Esophagus squamous epithelium (tissue), 5 donors: ENCODE measurements at regions not wholly inside any gene's neighbourhood (a gene's known extent, or its start where the extent isn't known, plus 50 kb on each side); places are given as distances from the start of the nearest gene placed in this dataset.

Experiments
- DNase-seq: peaks from one replicate; lab custom pipeline; 2025; lab: John Stamatoyannopoulos, UW
- H3K27ac ChIP-seq, 4 donors: fragments of 200-600 bp; sonication (generic); one replicate each; pipeline ENCODE4 v1.5.1; 2016 to 2019; ENCODE audit warnings: mild to moderate bottlenecking in 1 of 4
- H3K27me3 ChIP-seq, 4 donors: fragments of 200-600 bp; sonication (generic); 1 replicate in 3 of 4; 2 replicates in 1 of 4; pipeline versions ENCODE4 v1.5.1 to v1.6.0; 2017 to 2021; ENCODE audit warnings: antibody characterized with exemption in 1 of 4
- H3K36me3 ChIP-seq, 3 donors: fragments of 200-600 bp; sonication (generic); one replicate each; pipeline ENCODE4 v1.5.1; 2016 to 2019
- H3K4me1 ChIP-seq, 3 donors: fragments of 200-600 bp; sonication (generic); one replicate each; pipeline ENCODE4 v1.5.1; 2017 to 2019
- H3K4me3 ChIP-seq, 4 donors: fragments of 200-600 bp; sonication (generic); 1 replicate in 3 of 4; 2 replicates in 1 of 4; pipeline ENCODE4 v1.5.1; 2016 to 2019; ENCODE audit warnings: mild to moderate bottlenecking in 2 of 4, moderate library complexity in 1 of 4
- H3K9me3 ChIP-seq, 3 donors: fragments of 200-600 bp; sonication (generic); one replicate each; pipeline ENCODE4 v1.5.1; 2016 to 2019
- CTCF ChIP-seq, 6 experiments: fragments of 450-650 bp in 4 of 6; fragments of 200-600 bp in 2 of 6; sonication (generic) in 2 of 6; IDR thresholded peaks; one replicate each; pipeline ENCODE4 v1.5.1; 2016 to 2019; ENCODE audit warnings: antibody characterized with exemption in 6 of 6, mild to moderate bottlenecking in 4 of 6, moderate library complexity in 4 of 6
- POLR2A ChIP-seq, 4 donors: fragments of 450-650 bp; IDR thresholded peaks; one replicate each; pipeline ENCODE4 v1.6.1; 2017; ENCODE audit warnings: antibody characterized with exemption in 4 of 4, mild to moderate bottlenecking in 4 of 4, moderate library complexity in 3 of 4
- WGBS, 2 donors: methylation state at CpG; one replicate each; pipeline ENCODE4 v1.1.5; 2018; 5-methylcytosine and 5-hydroxymethylcytosine counted together
- intact Hi-C: fragments of 100-400 bp; cut with DNase I; formaldehyde crosslinking; loops from one replicate; pipeline ENCODE4 v1.15.0; 2022
- donor health status: DM: yes; HTN: yes; CAD: no.

- Histone ChIP-seq H3K36me3 (no peaks in the 10 kb centered on the region), H3K4me1 (no peaks in the 10 kb centered on the region), H3K4me3 (no peak overlapping the region), H3K9me3 (no peaks in the 10 kb centered on the region), H3K27ac (no peak overlapping the region), H3K27me3 (no peaks in the 10 kb centered on the region)
- no peak for DNase-seq
- no peak for TF ChIP-seq POLR2A (IDR thresholded peaks at IDR 0.05)
- TF ChIP-seq CTCF (IDR thresholded peaks at IDR 0.05): no peak
- intact Hi-C loops: no loop called here
- 18 to 31% methylated on average over 3 to 6 of the region's 7 CpGs for WGBS, 2 donors
Observed at GRCh38 chrX:22686138-22686541, 313.6 kb upstream of the DDX53 start.

GRCh38 chrX:22689290-22689689 is 310.5 kb upstream of the DDX53 start:
- TF ChIP-seq POLR2A (IDR thresholded peaks at IDR 0.05) (no peak), CTCF (IDR thresholded peaks at IDR 0.05) (no peak)

GRCh38 chrX:22690116-22690515 is 309.6 kb upstream of the DDX53 start:
- DNase-seq: no peak
- Histone ChIP-seq H3K27ac (no peak overlapping the region), H3K4me3 (no peak overlapping the region), H3K36me3 (no peaks in the 10 kb centered on the region), H3K4me1 (no peaks in the 10 kb centered on the region), H3K27me3 (no peaks in the 10 kb centered on the region), H3K9me3 (no peaks in the 10 kb centered on the region)
- intact Hi-C loops: no loop called here
- WGBS, 2 donors: 48 to 64% methylated on average over 5 of the region's 5 CpGs
- TF ChIP-seq POLR2A (IDR thresholded peaks at IDR 0.05) (no peak), CTCF (IDR thresholded peaks at IDR 0.05) (no peak)

More at GRCh38 chrX:22689290-22689689, 310.5 kb upstream of the DDX53 start:
- H3K4me1 ChIP-seq: no peaks in the 10 kb centered on the region
- H3K27me3 ChIP-seq: no peaks in the 10 kb centered on the region
- DNase-seq: no peak
- H3K36me3 ChIP-seq: no peaks in the 10 kb centered on the region
- no peak overlapping the region for H3K4me3 ChIP-seq
- intact Hi-C loops: no loop called here
- H3K9me3 ChIP-seq: no peaks in the 10 kb centered on the region
- no peak overlapping the region for H3K27ac ChIP-seq

- no peak overlapping the region for H3K27ac ChIP-seq
- H3K9me3 ChIP-seq: no peaks in the 10 kb centered on the region
- intact Hi-C loops: no loop called here
- TF ChIP-seq CTCF (IDR thresholded peaks at IDR 0.05) (no peak), POLR2A (IDR thresholded peaks at IDR 0.05) (no peak)
- H3K36me3 ChIP-seq: no peaks in the 10 kb centered on the region
- H3K4me1 ChIP-seq: no peaks in the 10 kb centered on the region
- H3K4me3 ChIP-seq: no peak overlapping the region
- H3K27me3 ChIP-seq: no peaks in the 10 kb centered on the region
- no peak for DNase-seq
- WGBS, 2 donors: 72 to 86% methylated on average over 5 to 6 of the region's 6 CpGs
Observed at GRCh38 chrX:22691966-22692565, 307.7 kb upstream of the DDX53 start.

GRCh38 chrX:22698151-22698550 is 301.6 kb upstream of the DDX53 start:
- H3K4me1 ChIP-seq: no peaks in the 10 kb centered on the region
- no peak overlapping the region for H3K27ac ChIP-seq
- intact Hi-C loops: no loop called here
- H3K4me3 ChIP-seq: no peak overlapping the region
- peaks cover 0 to 3% (median 0%) of the 10 kb centered on the region in 4 donors for H3K27me3 ChIP-seq
- H3K36me3 ChIP-seq: no peaks in the 10 kb centered on the region
- DNase-seq: no peak
- no peaks in the 10 kb centered on the region for H3K9me3 ChIP-seq
- TF ChIP-seq POLR2A (IDR thresholded peaks at IDR 0.05) (no peak), CTCF (IDR thresholded peaks at IDR 0.05) (no peak)
